ENCODE measurements at regions not wholly inside any gene's neighbourhood (a gene's known extent, or its start where the extent isn't known, plus 50 kb on each side); places are given as distances from the start of the nearest gene placed in this dataset.

GRCh38 chr3:104578558-104578957, 788.2 kb upstream of the ALCAM start:
- no peak for TF ChIP-seq CTCF (IDR thresholded peaks at IDR 0.05)
- Histone ChIP-seq H3K4me3 (no peak overlapping the region), H3K36me3 (ENCODE audit: low read depth) (no peaks in the 10 kb centered on the region), H3K4me1 (ENCODE audit: low read depth) (no peaks in the 10 kb centered on the region), H3K9me3 (peaks cover 35% of the 10 kb centered on the region)
- no peak for ATAC-seq
- DNase-seq: no peak
- intact Hi-C loops (cut with DNase I, micrococcal nuclease): no loop called here

DNA sequence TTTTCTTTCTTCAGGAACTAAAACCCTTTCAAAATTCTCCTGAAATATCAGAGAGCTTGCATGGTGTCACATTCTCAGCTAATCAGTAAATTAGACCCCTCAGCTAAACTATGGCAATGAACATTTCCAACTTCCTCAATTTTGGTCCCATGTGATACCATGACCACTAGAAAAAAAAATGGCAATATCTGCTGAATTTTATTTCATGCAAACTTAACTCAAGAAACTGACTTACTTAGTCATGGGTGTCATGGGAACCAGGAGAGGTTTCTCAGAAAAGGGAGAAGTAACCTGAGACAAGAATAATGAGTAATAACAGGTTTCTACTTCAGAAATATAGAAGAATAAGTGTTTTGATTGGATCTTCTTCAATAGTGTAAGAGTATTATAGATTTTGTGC, 784.6 kb upstream of the ALCAM start:
- ATAC-seq (no peak), DNase-seq (no peak)
- intact Hi-C loops (cut with DNase I, micrococcal nuclease): no loop called here

DNA sequence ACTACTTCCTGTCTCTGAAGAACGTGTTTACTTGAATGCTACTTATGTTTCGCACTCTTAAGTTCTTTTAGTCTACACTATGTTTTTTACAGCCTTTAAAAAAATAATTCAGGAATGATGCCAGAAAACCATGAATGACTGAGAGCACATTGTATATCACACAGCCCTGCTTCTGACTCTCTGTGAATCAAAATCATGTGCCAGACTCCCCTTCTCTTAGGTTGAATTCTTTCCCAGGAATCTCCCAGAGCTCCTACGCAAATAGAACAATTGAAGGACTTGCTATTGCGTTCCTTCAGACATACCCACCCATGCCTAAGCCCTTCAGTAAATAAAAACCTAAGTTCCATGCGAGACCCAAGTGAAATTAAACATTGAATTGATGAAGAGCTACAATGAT, 782.0 kb upstream of the ALCAM start:
- no peak for ATAC-seq
- Histone ChIP-seq H3K4me1 (ENCODE audit: low read depth) (no peaks in the 10 kb centered on the region), H3K36me3 (ENCODE audit: low read depth) (no peaks in the 10 kb centered on the region), H3K9me3 (no peaks in the 10 kb centered on the region), H3K4me3 (no peak overlapping the region)
- no peak for TF ChIP-seq CTCF (IDR thresholded peaks at IDR 0.05)
- intact Hi-C loops (cut with DNase I, micrococcal nuclease): no loop called here
- DNase-seq: no peak

More for the DNA sequence above, 784.6 kb upstream of the ALCAM start:
- Histone ChIP-seq H3K9me3 (peaks cover 20% of the 10 kb centered on the region), H3K4me1 (ENCODE audit: low read depth) (no peaks in the 10 kb centered on the region), H3K4me3 (no peak overlapping the region), H3K36me3 (ENCODE audit: low read depth) (no peaks in the 10 kb centered on the region)
- TF ChIP-seq CTCF (IDR thresholded peaks at IDR 0.05): no peak

DNA sequence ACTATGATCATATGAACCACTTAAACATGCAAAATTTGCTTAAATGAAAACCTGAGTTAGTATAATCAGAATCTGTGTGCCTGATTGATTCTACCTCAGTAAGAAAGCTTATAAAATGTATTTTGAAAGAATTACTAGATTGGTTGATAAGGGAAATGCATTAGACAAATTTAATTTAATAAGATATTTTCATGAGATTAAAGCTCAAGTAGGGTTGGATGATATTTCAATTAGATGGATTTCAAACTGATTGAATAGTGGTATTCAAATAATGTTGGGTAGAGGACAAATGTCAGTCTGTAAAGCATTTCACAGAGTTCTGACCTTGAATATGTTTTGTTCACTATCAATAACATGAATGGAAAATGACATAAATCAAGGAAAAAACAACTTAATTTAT, 780.4 kb upstream of the ALCAM start:
- no peak for TF ChIP-seq CTCF (IDR thresholded peaks at IDR 0.05)
- no peak for DNase-seq
- Histone ChIP-seq H3K4me3 (no peak overlapping the region), H3K9me3 (no peaks in the 10 kb centered on the region), H3K4me1 (ENCODE audit: low read depth) (no peaks in the 10 kb centered on the region), H3K36me3 (ENCODE audit: low read depth) (no peaks in the 10 kb centered on the region)
- ATAC-seq: no peak
- intact Hi-C loops (cut with DNase I, micrococcal nuclease): no loop called here

- Histone ChIP-seq H3K9me3 (no peaks in the 10 kb centered on the region), H3K4me1 (ENCODE audit: low read depth) (no peaks in the 10 kb centered on the region), H3K4me3 (no peak overlapping the region), H3K36me3 (ENCODE audit: low read depth) (no peaks in the 10 kb centered on the region)
- TF ChIP-seq CTCF (IDR thresholded peaks at IDR 0.05): no peak
- ATAC-seq: no peak
- no peak for DNase-seq
- intact Hi-C loops (cut with DNase I, micrococcal nuclease): no loop called here
Observed at GRCh38 chr3:104588442-104588841, 778.3 kb upstream of the ALCAM start.

DNA sequence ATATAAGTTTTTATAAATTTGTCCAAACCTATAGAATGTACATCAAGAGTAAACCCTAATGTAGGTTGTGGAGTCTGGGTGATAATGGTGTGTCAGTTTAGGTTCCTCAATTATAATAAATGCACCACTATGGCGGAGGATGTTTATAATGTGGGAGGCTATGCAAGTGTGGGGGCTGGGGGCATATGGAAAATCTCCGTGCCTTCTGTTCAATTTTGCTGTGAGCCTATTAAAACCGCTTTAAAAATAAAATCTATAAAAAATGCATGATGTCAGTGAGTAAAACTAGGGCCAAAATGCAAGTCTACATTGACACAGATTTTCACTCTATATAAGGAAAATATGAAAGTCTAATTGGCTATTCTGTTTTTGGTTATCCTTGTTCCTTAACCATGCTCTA, 774.9 kb upstream of the ALCAM start:
- H3K4me3 ChIP-seq: no peak overlapping the region

More for the DNA sequence above, 774.9 kb upstream of the ALCAM start:
- no peak for ATAC-seq
- intact Hi-C loops (cut with DNase I, micrococcal nuclease): no loop called here
- no peaks in the 10 kb centered on the region for H3K4me1 ChIP-seq (ENCODE audit: low read depth)
- no peak for DNase-seq
- no peaks in the 10 kb centered on the region for H3K9me3 ChIP-seq
- TF ChIP-seq CTCF (IDR thresholded peaks at IDR 0.05): no peak
- no peaks in the 10 kb centered on the region for H3K36me3 ChIP-seq (ENCODE audit: low read depth)
